GM12891 (cell line): ENCODE measurements at regions not wholly inside any gene's neighbourhood (a gene's known extent, or its start where the extent isn't known, plus 50 kb on each side); places are given as distances from the start of the nearest gene placed in this dataset.

Experiments used
- POLR2A ChIP-seq: IDR thresholded peaks from 2 replicates; pipeline ENCODE4 v1.6.1; 2011; ENCODE audit warnings: low read depth, low read length, control low read depth
- TAF1 ChIP-seq: IDR thresholded peaks from 2 replicates; pipeline ENCODE4 v1.6.1; 2011; ENCODE audit warnings: low read depth, low read length, control low read depth

- TF ChIP-seq TAF1 = no peak
- no peak for TF ChIP-seq POLR2A
Observed at GRCh38 chr11:11691296-11692151, 69.7 kb upstream of the GALNT18 start.
